Neural progenitor cell (in vitro differentiated cells): ENCODE measurements at regions not wholly inside any gene's neighbourhood (a gene's known extent, or its start where the extent isn't known, plus 50 kb on each side); places are given as distances from the start of the nearest gene placed in this dataset.

Experiments used
- DNase-seq: peaks from one replicate; pipeline ENCODE4 v3.0.0-alpha.2; 2016; ENCODE audit warnings: low spot score
- H2AFZ ChIP-seq: fragments of 200-600 bp; sonication (generic); replicated peaks from 2 replicates; pipeline ENCODE4 v1.6.1; 2016; ENCODE audit warnings: antibody characterized with exemption
- H3F3A ChIP-seq: fragments of 200-600 bp; sonication (generic); 2 replicates; pipeline ENCODE4 v1.6.1; 2016; ENCODE audit warnings: antibody characterized with exemption, low read depth
- H3K27ac ChIP-seq: fragments of 200-600 bp; sonication (generic); 2 replicates; pipeline ENCODE4 v1.5.1; 2016; ENCODE audit warnings: mild to moderate bottlenecking
- H3K27me3 ChIP-seq: fragments of 200-600 bp; sonication (generic); 2 replicates; pipeline ENCODE4 v1.6.1; 2016; ENCODE audit warnings: mild to moderate bottlenecking, moderate library complexity
- H3K36me3 ChIP-seq: fragments of 200-600 bp; sonication (generic); 2 replicates; pipeline ENCODE4 v1.5.1; 2016
- H3K4me1 ChIP-seq: fragments of 200-600 bp; sonication (generic); 2 replicates; pipeline ENCODE4 v1.6.1; 2016; ENCODE audit warnings: mixed run types
- H3K4me2 ChIP-seq: fragments of 200-600 bp; sonication (generic); 2 replicates; pipeline ENCODE4 v1.6.1; 2016
- H3K4me3 ChIP-seq: fragments of 200-600 bp; sonication (generic); 2 replicates; pipeline ENCODE4 v1.5.1; 2016
- H3K79me2 ChIP-seq: fragments of 200-600 bp; sonication (generic); 2 replicates; pipeline ENCODE4 v1.6.1; 2016; ENCODE audit warnings: low read depth
- H3K9ac ChIP-seq: fragments of 200-600 bp; sonication (generic); 2 replicates; pipeline ENCODE4 v1.6.1; 2016
- H3K9me3 ChIP-seq: fragments of 200-600 bp; sonication (generic); 2 replicates; pipeline ENCODE4 v1.5.1; 2016; ENCODE audit warnings: low read depth
- H4K20me1 ChIP-seq: fragments of 200-600 bp; sonication (generic); 2 replicates; pipeline ENCODE4 v1.6.1; 2016; ENCODE audit warnings: low read depth
- H3K27ac Mint-ChIP-seq: 3 replicates; pipeline ENCODE4 v1.8.0; 2021; ENCODE audit warnings: mixed read lengths
- H3K27me3 Mint-ChIP-seq: 2 replicates; pipeline ENCODE4 v1.8.0; 2022; ENCODE audit warnings: low read depth, mild to moderate bottlenecking, inconsistent platforms, moderate library complexity, mixed read lengths; ENCODE audit not compliant: insufficient read depth
- H3K36me3 Mint-ChIP-seq: 3 replicates; pipeline ENCODE4 v1.8.0; 2021; ENCODE audit warnings: mixed read lengths
- H3K4me1 Mint-ChIP-seq: 3 replicates; pipeline ENCODE4 v1.8.0; 2021; ENCODE audit warnings: mixed read lengths
- H3K4me3 Mint-ChIP-seq: 3 replicates; pipeline ENCODE4 v1.8.0; 2021; ENCODE audit warnings: mild to moderate bottlenecking, moderate library complexity, mixed read lengths
- H3K9me3 Mint-ChIP-seq: 3 replicates; pipeline ENCODE4 v1.8.0; 2020; ENCODE audit warnings: mixed read lengths
- EZH2 ChIP-seq: fragments of 200-600 bp; sonication (generic); IDR thresholded peaks from 2 replicates; pipeline ENCODE4 v1.6.1; 2017; ENCODE audit warnings: antibody characterized with exemption, mild to moderate bottlenecking, moderate library complexity
- EZH2phosphoT487 ChIP-seq: fragments of 200-600 bp; sonication (generic); IDR thresholded peaks from 2 replicates; pipeline ENCODE4 v1.6.1; 2017; ENCODE audit warnings: antibody characterized with exemption
- TF ChIP-seq, protein P1 (sequence below): fragments of 200-600 bp; sonication (generic); IDR thresholded peaks from 2 replicates; pipeline ENCODE4 v1.5.1; 2017; ENCODE audit warnings: antibody characterized with exemption, mild to moderate bottlenecking

DNA sequence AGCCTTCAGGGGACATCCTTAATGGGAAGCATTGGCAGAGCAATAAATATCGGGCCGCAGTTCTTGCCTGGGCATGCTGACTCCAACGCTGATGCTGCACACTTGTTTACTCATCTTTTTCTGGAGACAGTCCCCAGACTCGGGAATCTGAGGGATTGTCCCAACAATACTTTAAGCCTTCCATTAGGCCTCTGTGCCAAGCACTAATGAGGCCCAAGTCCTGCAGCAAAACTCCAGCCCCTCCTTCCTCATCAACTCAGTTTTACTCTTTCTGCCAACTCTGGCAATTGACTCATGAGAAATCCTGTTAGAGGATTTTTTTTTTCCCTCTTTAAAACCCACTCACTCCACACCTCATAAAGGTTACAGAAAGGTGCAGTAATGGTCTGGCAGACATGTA is 233.4 kb upstream of the PELI2 start:
- peak overlapping the region; percentile 13 for H2AFZ ChIP-seq
- TF ChIP-seq EZH2 (no peak), EZH2phosphoT487 (no peak)
- TF ChIP-seq, protein P1, sequence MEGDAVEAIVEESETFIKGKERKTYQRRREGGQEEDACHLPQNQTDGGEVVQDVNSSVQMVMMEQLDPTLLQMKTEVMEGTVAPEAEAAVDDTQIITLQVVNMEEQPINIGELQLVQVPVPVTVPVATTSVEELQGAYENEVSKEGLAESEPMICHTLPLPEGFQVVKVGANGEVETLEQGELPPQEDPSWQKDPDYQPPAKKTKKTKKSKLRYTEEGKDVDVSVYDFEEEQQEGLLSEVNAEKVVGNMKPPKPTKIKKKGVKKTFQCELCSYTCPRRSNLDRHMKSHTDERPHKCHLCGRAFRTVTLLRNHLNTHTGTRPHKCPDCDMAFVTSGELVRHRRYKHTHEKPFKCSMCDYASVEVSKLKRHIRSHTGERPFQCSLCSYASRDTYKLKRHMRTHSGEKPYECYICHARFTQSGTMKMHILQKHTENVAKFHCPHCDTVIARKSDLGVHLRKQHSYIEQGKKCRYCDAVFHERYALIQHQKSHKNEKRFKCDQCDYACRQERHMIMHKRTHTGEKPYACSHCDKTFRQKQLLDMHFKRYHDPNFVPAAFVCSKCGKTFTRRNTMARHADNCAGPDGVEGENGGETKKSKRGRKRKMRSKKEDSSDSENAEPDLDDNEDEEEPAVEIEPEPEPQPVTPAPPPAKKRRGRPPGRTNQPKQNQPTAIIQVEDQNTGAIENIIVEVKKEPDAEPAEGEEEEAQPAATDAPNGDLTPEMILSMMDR = no peak
- Mint-ChIP-seq H3K36me3 (no peaks in the 10 kb centered on the region), H3K27me3 (peaks cover 11% of the 10 kb centered on the region), H3K4me3 (no peak overlapping the region), H3K4me1 (peaks cover 4% of the 10 kb centered on the region), H3K9me3 (no peaks in the 10 kb centered on the region), H3K27ac (no peak overlapping the region)
- DNase-seq = no peak
- H3K9me3 ChIP-seq = no peaks in the 10 kb centered on the region
- H3K4me1 ChIP-seq = no peaks in the 10 kb centered on the region
- H3K4me2 ChIP-seq = no peak overlapping the region
- H4K20me1 ChIP-seq = no peaks in the 10 kb centered on the region
- H3K27ac ChIP-seq = no peak overlapping the region
- H3K4me3 ChIP-seq = no peak overlapping the region
- no peaks in the 10 kb centered on the region for H3K36me3 ChIP-seq
- no peaks in the 10 kb centered on the region for H3F3A ChIP-seq
- no peaks in the 10 kb centered on the region for H3K79me2 ChIP-seq
- no peaks in the 10 kb centered on the region for H3K27me3 ChIP-seq
- no peak overlapping the region for H3K9ac ChIP-seq

DNA sequence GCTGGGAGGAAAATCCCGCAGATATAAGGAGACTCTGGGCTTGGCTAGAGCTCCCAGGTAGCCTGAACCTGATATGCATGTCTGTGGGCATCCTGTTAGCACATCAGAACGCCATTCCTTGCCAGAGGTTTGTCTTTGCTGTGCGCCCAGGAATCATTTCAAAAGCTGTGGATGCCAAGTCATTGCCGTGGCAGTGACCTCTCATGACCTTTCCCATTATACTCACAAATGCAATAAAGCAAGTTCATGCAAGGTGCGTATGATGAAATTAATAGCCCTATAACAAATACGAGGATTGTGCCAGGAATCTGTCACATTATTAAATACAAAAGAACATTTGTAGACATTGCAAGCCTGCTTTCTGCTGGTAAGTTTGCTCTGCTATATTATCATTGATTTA is 229.1 kb upstream of the PELI2 start:
- H3K9me3 ChIP-seq = no peaks in the 10 kb centered on the region
- H3K36me3 ChIP-seq = no peaks in the 10 kb centered on the region
- Mint-ChIP-seq H3K9me3 (no peaks in the 10 kb centered on the region), H3K36me3 (no peaks in the 10 kb centered on the region), H3K4me1 (peaks cover 4% of the 10 kb centered on the region), H3K27ac (no peak overlapping the region), H3K4me3 (no peak overlapping the region), H3K27me3 (peaks cover 2% of the 10 kb centered on the region)
- H3K4me3 ChIP-seq = no peak overlapping the region
- no peak overlapping the region for H3K27ac ChIP-seq
- no peak overlapping the region for H2AFZ ChIP-seq
- TF ChIP-seq EZH2 (no peak), EZH2phosphoT487 (no peak)
- TF ChIP-seq, protein P1 = no peak
- peaks cover 1% of the 10 kb centered on the region for H3K4me1 ChIP-seq
- H3K9ac ChIP-seq = no peak overlapping the region
- H3K27me3 ChIP-seq = no peaks in the 10 kb centered on the region
- DNase-seq = no peak
- H3K79me2 ChIP-seq = no peaks in the 10 kb centered on the region
- H3K4me2 ChIP-seq = no peak overlapping the region
- no peaks in the 10 kb centered on the region for H3F3A ChIP-seq
- H4K20me1 ChIP-seq = no peaks in the 10 kb centered on the region

DNA sequence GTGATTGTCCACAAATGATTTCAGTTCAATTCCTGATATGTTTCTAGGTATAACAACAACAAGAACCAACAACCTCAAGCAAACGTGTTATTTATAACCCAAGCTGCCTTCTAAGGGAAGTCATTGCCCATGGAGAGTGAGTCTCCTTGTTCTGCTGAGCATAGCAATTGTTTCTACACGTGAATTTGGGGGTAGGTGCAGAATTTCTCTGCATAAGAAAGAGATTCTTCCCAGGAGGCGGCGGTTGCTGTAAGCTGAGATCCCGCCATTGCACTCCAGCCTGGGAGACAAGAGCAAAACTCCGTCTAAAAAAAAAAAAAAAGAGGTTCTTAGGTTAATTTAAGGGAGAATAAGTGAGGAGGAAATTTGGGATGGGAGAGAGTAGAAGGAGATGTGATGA is 226.5 kb upstream of the PELI2 start:
- Histone ChIP-seq H3K9me3 (no peaks in the 10 kb centered on the region), H3K9ac (no peak overlapping the region), H3K27ac (no peak overlapping the region), H3K27me3 (no peaks in the 10 kb centered on the region), H2AFZ (peak overlapping the region; percentile 86), H3K79me2 (no peaks in the 10 kb centered on the region), H3K4me3 (no peak overlapping the region), H3K4me2 (no peak overlapping the region), H4K20me1 (no peaks in the 10 kb centered on the region), H3K4me1 (peaks cover 11% of the 10 kb centered on the region), H3K36me3 (no peaks in the 10 kb centered on the region), H3F3A (no peaks in the 10 kb centered on the region)
- no peak overlapping the region for H3K4me3 Mint-ChIP-seq
- no peaks in the 10 kb centered on the region for H3K9me3 Mint-ChIP-seq
- no peak for DNase-seq
- TF ChIP-seq EZH2 (no peak), EZH2phosphoT487 (no peak)
- TF ChIP-seq, protein P1 = no peak
- peaks cover 15% of the 10 kb centered on the region for H3K4me1 Mint-ChIP-seq
- no peaks in the 10 kb centered on the region for H3K36me3 Mint-ChIP-seq
- peaks cover 4% of the 10 kb centered on the region for H3K27me3 Mint-ChIP-seq
- H3K27ac Mint-ChIP-seq = no peak overlapping the region

DNA sequence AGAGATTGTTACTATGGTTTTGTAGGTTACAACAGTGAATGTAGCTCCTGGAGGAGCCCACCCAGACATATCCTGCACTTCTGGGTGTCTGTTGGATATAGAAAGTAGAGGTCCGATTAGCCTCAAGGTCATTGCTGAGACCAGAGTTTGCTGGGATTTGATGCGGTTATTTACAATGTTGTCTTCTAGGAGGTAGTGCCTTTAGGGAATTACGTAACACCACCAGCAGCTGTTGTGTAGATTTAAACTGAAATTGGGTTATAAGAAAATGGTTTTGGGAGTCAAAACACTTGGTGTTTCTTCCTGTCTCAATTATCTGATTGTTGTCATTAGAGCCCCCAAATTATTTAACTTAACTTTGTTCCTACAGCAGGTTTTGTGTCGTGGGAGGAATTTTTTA is 225.3 kb upstream of the PELI2 start:
- Histone ChIP-seq H3K9me3 (no peaks in the 10 kb centered on the region), H3K27me3 (no peaks in the 10 kb centered on the region), H2AFZ (no peak overlapping the region), H3K79me2 (no peaks in the 10 kb centered on the region), H3F3A (no peaks in the 10 kb centered on the region), H3K36me3 (no peaks in the 10 kb centered on the region), H3K9ac (no peak overlapping the region), H3K4me1 (peaks cover 11% of the 10 kb centered on the region), H3K4me3 (no peak overlapping the region), H3K27ac (no peak overlapping the region), H4K20me1 (no peaks in the 10 kb centered on the region), H3K4me2 (no peak overlapping the region)
- no peak for DNase-seq
- H3K36me3 Mint-ChIP-seq = no peaks in the 10 kb centered on the region
- H3K9me3 Mint-ChIP-seq = no peaks in the 10 kb centered on the region
- H3K27ac Mint-ChIP-seq = no peak overlapping the region
- TF ChIP-seq, protein P1 = no peak
- TF ChIP-seq EZH2phosphoT487 = no peak
- TF ChIP-seq EZH2 = no peak
- H3K4me1 Mint-ChIP-seq = peaks cover 22% of the 10 kb centered on the region
- H3K27me3 Mint-ChIP-seq = peaks cover 6% of the 10 kb centered on the region
- H3K4me3 Mint-ChIP-seq = no peak overlapping the region
